HG02938 (cell line): ENCODE measurements at regions not wholly inside any gene's neighbourhood (a gene's known extent, or its start where the extent isn't known, plus 50 kb on each side); places are given as distances from the start of the nearest gene placed in this dataset.
A peak's percentile ranks its signal among the peaks of the same experiment; 100 is the strongest.

Experiments
- ATAC-seq: cut with Tn5 transposase; IDR thresholded peaks from one replicate; pipeline ENCODE4 v1.9.1; 2021; ENCODE audit warnings: mild to moderate bottlenecking, moderate library complexity; ENCODE audit not compliant: unreplicated experiment

DNA sequence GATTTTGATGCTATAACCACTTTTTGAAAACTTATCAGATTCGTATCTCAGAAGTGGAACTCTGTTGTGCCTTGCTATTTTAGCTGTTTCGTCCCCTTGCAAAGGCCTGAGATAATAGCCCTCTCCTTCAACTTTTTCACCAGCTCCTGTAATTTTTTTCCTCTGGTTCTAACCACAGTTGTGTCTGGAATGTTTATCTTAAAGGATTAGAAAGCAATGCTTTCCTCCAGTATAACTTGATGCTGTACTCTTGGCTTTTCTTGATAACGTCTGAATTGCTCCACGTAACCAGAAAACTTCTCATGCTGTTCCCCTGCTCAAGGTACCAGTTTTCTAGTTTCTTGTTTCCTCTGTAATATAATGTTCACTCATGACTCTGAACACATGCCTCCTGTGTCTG lies 209.4 kb downstream of the DTWD2 start:
- ATAC-seq, result no peak

DNA sequence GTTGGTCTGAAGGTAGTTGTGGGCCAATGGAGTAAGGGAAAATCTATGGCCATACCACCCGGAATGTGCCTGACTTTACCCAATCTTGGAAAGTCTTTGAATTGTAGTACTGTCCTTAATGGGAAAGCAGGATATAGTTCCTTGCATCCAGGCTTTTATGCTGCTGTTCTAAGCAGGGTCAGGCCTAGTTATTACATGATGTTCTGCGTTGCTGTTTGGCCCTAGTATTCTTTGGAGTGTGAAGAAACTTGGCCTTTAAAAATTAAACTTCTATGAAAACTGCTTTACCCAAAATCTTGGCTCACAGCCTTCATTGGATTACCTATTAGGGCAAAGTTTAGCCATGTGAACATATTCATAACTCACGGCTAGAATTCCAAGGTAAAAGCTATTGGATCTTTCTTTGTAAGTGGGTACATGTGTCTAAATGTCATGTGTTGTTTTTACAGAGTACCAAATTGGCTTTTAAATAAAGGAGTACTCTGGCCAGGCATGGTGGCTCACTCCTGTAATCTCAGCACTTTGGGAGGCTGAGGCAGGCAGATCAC lies 211.1 kb downstream of the DTWD2 start:
- ATAC-seq, result no peak

DNA sequence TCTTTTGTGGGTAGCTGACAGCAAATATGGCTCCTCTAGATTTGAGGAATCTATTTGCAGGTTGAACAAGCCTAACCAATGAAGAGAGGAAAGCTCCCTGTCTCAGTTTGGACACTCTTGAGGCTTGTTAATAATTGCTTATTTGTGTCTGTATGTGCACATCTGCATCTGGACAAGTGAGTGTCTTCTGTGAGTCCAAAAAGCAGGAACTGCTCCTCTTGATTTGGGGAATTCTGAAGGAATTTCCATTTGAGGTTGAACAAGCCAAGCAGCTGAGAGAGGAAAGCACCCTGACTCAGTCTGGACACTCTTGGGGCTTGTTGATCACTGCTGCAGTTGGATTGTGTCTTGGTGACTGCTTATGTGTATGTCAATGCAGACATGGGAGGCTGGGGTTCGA lies 211.6 kb downstream of the DTWD2 start:
- peak; percentile 57 for ATAC-seq

DNA sequence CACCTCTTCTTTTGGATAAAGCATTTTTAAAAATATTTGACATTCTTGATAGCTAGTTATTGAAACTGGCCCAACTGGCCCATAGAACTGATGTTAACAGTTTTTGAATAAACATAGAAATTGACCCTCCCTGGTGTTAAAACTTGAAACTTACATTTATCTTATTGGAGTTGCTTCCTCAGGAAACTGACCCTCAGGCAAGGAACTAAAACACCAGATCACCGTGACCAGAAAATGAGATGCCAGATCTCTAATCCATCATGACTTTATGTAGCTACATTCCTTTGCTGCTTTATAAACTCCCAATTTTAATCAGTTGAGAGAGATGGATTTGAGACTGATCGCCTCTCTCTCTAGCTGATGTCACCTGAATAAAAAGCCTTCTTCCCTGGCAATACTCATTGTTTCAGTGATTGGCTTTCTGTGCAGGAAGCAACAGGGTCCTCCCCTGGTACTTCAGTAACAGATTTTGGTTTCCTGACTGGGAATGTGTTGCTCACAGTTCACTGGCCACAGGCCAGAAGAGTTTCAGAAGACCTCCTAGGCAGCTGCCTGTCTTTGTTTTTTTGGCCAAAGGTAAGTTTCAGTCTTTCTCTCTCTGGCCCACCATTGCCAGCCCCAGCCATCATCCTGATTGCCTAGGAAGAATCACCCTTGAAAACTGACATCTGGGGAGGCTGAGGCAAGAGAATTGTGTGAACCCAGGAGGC lies 212.4 kb downstream of the DTWD2 start:
- no peak for ATAC-seq

DNA sequence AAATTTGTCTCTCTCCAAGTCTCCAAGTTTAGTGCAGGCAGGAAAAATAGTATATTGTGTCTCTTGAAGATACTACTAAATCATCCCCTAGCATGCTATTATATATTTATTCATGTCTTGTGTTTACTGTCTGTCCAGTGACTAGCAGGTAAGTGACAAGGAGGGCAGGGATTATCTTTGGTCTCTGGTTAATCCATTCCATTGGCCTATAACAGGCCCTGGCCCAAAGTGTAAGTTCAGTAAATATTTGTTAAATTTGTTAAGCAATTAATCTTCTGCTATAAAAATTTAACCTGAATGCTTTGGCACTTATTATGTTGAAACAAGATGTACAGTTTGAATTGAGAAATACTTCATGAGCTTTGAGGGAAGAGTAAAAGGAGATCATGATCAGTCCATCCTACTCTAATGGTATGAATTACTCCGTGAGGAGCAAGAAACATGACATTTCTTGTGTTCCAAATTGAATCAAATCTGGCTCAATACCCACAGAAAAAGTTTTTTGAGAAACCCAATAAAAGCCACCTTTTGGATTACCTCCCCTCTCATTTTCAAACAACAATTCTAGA lies 219.7 kb downstream of the DTWD2 start:
- no peak for ATAC-seq

DNA sequence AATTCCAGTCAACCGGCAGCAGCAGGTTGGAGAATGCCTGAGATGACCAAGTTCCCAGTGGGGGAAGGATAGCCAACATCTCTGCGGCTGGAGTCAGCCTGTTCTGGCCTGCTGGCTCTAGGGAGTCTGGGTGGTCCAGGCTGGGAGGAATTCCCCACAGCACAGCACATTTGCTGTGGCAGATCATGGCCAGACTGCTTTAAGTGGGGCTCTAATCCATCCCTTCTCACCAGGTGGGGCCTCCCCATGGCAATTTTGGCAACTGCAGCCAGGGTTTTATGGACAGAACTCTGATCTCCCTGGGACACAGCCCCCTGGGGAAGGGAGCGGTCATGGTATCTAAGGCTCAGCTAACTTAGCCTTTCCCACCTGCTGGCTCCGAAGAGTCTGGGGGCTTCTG lies 226.1 kb downstream of the DTWD2 start:
- no peak for ATAC-seq

DNA sequence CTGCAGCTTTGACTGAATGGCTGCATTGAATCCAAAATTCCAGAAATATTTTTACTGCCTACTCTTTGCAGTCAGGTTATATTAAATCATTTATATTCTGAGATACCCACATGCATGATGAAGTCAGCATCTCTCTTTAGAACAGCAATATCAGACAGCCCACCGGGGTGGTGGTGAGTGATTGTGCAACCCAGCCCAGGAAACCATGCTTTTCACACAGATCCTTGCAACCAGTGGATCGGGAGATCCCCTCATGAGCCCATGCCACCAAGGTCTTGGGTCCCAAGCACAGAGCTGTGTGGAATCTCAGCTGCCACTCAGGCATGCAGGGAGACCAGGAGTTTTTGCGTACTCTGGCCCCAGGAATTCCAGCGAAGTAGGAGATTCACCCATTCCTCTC lies 226.5 kb downstream of the DTWD2 start:
- no peak for ATAC-seq

DNA sequence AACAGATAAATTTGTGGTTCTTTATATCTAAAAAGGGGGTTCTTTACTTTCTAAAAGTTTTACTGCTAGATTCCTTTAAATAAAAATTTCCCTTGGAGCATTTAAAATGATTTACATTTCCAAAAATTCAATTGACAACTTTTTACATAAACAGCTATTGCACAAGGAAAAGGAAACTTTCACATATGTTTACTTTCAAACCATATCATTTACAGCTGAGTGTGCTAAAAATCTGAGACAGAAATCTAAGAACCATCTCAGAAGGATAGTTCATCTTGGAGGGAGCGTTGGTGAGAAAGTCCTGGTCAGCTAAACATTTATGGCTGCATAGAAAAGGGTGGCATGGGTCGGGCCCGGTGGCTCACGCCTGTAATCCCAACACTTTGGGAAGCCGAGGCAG lies 235.4 kb downstream of the DTWD2 start:
- no peak for ATAC-seq

DNA sequence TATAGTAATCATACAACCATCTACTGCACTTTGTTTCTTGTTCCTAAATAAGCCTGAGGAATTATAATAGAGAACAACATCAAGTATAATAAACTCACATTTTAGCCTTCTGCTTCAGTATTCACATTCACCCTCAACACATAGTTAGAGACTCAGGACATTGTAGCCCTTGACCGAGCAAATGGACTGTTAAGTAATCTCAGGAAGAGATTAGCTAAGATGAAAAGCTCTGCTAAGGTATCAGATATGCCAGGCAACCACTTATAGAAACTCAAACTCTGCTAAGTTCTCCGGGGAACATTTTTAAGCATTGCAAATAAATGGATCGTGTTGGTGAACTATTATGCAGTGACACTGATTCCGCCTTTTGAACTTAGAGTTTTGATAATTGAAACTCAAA lies 252.0 kb downstream of the DTWD2 start:
- ATAC-seq, result no peak

DNA sequence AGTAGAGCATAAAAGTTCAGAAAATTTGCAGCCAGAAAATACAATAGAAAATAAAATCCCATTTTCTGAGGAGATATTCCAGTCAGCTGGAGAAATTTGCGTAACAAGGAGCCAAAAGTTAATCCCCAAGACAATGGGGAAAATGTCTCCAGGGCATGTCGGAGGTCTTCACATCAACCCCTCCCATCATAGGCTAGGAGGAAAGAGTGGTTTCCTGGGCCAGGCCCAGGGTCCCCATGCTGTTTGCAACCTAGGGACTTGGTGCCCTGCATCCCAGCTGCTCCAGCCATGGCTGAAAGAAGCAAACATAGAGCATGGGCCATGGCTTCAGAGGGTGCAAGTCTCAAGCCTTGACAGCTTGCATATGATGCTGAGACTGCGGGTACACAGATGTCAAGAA lies 255.0 kb downstream of the DTWD2 start:
- no peak for ATAC-seq

DNA sequence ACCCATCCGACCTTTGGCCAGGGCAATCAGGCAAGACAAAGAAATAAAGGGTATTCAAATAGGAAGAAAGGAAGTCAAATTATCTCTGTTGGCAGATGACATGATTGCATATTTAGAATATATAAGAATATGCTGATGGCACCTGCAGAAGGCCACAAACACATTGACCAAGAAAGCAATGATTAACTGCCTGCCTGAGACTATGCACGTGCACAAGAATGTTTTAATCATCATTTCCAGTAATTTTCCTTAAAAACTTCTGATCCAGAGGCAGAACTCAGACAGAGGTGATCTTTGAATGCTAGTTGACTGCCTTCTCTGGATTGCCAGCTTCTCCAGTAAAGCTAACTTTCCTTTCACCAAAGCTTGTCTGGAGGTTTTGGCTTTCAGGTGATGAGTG lies 260.2 kb downstream of the DTWD2 start:
- no peak for ATAC-seq

DNA sequence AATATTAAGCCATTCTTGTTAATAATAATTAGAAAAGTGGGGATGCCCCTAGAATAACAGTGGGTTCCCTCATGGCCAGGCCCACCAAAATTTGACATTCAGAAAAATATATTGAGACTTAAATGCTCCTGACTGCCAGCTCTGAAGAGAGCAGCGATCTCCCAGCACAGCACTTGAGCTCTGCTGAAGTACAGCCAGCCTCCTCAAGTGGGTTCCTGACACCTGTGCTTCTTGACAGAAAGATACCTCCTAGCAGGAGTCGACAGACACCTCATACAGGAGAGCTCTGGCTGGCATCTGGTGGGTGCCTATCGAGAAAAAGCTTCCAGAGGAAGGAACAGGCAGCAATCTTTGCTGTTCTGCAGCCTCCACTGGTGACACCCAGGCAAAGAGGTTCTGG lies 261.5 kb downstream of the DTWD2 start:
- ATAC-seq, result no peak

DNA sequence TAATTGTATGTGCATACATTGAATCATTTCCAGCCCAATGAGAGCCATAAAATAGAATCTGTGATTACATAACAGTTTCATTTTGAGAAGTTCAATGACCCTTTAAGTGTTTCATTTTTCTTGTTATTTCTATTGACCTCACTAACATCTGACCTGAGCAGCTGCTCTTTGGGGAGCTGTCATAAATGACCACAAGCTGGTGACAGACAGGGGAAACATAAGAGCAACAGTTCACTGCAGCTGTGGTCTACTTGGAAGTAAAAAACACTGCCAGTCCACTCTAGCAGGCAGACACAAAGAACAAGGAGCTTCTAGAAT lies 265.4 kb downstream of the DTWD2 start:
- peak; percentile 75 for ATAC-seq

DNA sequence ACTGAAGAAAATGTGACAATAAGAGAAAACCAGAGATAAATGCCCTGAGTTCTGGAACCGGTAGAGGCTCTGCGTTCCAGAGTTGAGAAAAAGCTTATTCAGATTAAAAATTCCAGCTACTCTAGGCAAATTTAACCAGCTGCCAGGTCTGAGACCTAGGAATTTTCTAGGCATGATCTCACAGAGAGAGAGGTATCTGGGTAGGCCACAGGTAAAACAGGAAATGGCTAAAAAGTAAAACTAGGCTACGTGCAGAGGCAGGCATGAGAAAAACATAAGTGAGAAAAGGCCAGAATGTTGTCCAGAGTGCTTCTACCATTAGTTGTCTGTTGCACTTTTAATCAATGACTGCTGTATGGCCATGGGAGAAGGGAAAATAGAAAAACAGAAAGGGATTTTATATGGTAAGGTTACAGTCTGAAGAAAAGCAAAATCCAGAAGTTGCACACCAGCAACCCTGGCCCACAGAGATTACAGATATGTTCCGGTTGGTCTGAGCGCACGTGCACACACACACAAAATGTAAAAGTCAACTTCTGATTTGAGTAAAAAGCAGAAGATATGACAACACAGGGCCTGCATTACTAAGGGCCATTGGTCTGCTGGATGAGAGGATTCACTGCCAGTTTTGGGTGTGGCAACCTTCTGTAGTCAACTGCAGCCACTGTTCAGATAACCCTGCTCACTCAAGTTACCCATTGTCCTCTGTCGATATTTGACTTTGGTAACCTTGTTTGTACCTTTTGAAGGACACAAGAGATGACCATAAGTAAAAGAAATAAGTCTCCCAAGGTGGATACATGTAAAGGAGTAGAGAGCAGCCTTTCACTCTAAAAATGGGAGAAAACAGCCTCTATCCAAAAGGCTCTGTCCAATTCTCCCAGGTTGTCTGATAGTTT lies 266.0 kb downstream of the DTWD2 start:
- ATAC-seq, result peak; percentile 58

DNA sequence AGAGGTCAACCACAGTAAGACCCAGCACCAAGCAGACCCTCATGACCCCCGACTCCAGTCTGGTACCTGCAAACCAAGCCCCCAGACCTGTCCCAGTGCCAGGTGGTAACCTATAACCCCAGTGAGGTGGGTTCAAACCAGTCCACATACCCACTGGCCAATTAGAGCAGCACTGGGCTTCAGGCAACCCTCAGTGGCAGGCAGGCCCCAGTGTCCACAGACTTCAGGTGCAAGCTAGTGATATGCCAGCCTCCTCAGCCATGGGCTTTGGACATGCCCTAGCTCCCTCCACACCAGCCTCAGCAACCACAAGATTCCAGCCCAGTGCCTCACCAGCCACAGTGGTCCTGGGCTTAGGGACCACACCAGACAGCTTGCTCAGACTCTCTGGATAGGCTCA lies 276.6 kb downstream of the DTWD2 start:
- no peak for ATAC-seq

DNA sequence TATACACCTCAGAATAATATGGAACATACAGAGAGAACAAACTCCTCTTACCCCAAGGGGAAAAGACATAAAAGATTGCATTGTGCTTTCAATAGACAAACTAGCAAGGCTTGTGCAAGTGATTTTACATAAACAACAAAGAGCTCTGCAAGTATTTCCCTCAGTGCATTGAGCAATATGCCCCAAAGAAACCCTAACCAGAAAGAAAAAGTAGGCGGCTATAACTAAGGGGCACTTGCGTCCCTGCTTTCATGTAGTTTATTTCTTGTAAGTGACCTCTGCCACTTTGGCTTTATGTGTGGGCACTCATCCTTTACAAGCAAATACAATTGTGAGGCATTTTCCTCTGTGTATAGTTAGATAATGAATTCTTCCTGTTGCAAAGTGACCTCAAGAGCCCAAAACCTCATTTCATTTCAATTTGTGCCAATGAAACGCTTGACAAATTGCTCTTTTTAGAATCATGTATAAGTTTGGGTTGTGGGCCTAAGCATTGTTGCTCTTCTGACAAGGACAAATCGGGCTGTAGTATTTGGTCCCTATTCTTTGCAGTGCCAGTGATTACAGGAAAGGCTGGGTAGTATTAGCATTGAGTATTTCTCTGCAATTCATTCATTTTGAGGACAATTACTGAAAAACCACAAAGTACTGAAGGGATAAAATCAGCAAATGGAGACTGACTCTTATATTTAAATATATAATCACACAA lies 282.2 kb downstream of the DTWD2 start:
- ATAC-seq, result no peak

DNA sequence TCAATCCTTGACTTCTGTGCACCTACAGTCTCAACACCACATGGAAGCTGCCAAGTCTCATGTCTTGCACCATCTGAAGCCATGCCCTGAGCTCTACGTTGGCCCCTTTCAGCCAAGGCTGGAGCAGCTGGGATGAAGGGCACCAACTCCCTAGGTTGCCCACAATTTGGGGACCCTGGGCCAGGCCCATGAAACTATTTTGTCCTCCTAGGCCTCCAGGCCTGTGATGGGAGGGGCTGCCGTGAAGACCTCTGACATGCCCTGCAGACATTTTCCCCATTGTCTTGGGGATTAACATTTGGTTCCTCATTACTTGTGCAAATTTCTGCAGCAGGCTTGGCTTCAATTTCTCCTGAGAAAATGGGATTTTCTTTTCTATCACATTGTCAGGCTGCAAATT lies 285.1 kb downstream of the DTWD2 start:
- ATAC-seq, result no peak

DNA sequence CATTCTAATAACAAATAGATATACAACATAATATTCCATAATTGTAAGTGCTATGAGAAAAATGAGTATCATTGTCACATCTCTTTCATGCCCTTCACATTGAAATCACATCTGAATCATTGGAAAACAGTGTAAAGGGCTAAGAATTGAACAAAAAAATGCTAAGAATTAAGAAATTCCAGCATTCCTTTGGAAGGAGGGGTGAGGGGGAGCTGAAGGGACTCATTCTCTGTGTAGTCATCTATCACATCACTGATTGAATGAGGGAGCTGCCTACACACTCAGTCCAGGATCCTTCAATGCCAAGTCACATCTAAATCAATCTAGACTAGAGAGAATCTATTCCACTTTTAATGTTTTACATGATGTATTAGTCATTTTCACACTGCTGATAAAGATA lies 286.6 kb downstream of the DTWD2 start:
- no peak for ATAC-seq

DNA sequence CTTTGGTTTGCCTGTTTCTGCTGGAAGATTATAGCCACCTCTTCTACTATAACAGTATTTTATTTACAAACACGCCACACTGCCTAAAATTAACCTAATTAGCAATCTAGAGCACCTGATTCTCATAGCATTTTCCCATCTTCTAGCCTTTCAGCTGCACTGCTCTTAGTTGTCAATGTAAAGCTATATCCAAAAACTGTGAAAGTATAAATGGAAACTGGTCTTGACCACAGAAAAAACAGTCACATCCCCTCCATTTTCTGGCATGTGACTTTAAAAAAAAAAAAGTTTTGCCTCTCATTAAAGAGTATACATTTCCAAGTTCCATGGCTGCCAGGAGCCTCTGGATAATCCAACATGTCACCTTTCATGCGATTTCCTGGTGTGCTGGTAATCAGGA lies 287.8 kb downstream of the DTWD2 start:
- ATAC-seq, result no peak

DNA sequence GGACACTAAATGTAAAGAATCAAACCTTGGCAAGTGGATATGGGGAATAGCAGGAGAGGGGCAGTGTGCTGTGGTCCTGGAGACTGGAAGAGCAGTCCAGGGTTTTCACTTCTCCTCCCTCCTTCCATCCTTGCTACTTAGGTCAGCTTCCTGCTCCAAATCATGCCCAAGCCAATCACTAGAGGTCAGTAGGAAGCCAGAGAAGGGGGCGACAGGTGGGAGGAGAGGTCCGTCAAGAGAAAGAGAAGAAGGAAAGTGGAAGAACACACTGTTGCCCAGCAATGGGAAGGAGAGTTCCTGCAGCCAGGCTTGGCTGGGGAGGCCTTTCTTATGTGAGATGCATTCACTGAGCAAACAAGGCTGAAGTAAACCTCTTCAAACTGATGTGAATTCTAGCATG lies 289.6 kb downstream of the DTWD2 start:
- ATAC-seq, result no peak

DNA sequence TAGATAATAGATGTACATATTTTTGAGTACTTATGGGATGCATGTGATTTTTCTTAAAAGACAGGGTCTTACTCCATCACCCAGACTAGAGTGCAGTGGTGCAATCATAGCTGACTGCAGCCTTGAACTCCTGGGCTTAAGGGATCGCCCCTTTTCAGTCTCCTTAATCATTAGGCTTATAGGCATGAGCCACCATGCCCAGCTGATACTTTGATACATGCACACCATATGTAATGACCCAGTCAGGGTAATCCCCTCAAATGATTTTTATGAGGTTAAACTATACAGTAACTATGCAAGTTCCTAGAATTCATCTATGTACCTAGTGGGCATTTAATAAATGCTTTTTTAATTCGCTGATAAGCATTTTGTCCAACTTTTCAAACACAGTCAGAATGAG lies 292.3 kb downstream of the DTWD2 start:
- ATAC-seq, result no peak
